ENCODE measurements at regions not wholly inside any gene's neighbourhood (a gene's known extent, or its start where the extent isn't known, plus 50 kb on each side); places are given as distances from the start of the nearest gene placed in this dataset.

- TF ChIP-seq YY1 (IDR thresholded peaks at IDR 0.05; ENCODE audit: insufficient read depth, insufficient read length) (no peak), SUZ12 (IDR thresholded peaks at IDR 0.05; ENCODE audit: extremely low read depth, insufficient read depth, insufficient read length) (no peak)
Observed at GRCh38 chr18:42306594-42306980, 351.6 kb downstream of the PIK3C3 start.

Data from NT2/D1 (cell line).